HCT116 (cell line): ENCODE measurements at regions not wholly inside any gene's neighbourhood (a gene's known extent, or its start where the extent isn't known, plus 50 kb on each side); places are given as distances from the start of the nearest gene placed in this dataset.

ENCODE experiments used
- ATAC-seq: fragments of 200-7000 bp; cut with Tn5 transposase; 2 replicates; pipeline ENCODE4 v1.9.1; 2020; ENCODE audit warnings: mild to moderate bottlenecking, moderate library complexity
- BruUV-seq: library from RNA; stranded (reverse); fragments of 400-500 nt; replicated peaks from 2 replicates; lab custom pipeline; 2021; lab: Mats Ljungman, UMichigan
- CTCF ChIA-PET: fragments of 300-600 bp; sonication (Branson Sonifier 250); formaldehyde crosslinking; loops from one replicate; lab custom pipeline; 2021; ENCODE audit warnings: antibody characterized with exemption; lab: Charles Lee
- POLR2A ChIA-PET: fragments of 300-600, 350-600 bp; sonication (Branson Sonifier 250); formaldehyde crosslinking; loops from one replicate; lab custom pipeline; 2021; ENCODE audit warnings: antibody characterized with exemption; lab: Charles Lee
- RAD21 ChIA-PET, 2 experiments: fragments of 300-600 bp; sonication (Branson Sonifier 250); formaldehyde crosslinking; loops; one replicate each; lab custom pipeline; 2023; ENCODE audit warnings: low total read pairs in 2 of 2; ENCODE audit not compliant: uncharacterized antibody in 2 of 2, unreplicated experiment in 2 of 2, low non-redundant PET in 1 of 2; lab: Charles Lee
- DNase-seq: peaks from one replicate; pipeline ENCODE4 v3.0.0-alpha.2; 2010; ENCODE audit warnings: low read depth, low spot score
- H2AFZ ChIP-seq: fragments of 200-600 bp; shearing (Covaris generic), sonication (generic); 2 replicates; pipeline ENCODE4 v1.6.1; 2017; ENCODE audit warnings: low read depth, mixed run types, mixed read lengths, antibody characterized with exemption, low read length; ENCODE audit not compliant: poor library complexity, severe bottlenecking
- H3K27ac ChIP-seq: 2 replicates; pipeline ENCODE4 v1.5.1; 2012; ENCODE audit warnings: low read depth, low read length
- H3K27me3 ChIP-seq: fragments of 200-600 bp; sonication (generic); 2 replicates; pipeline ENCODE4 v1.6.1; 2016; ENCODE audit warnings: mixed run types, low read length, mixed read lengths; ENCODE audit not compliant: insufficient read depth
- H3K36me3 ChIP-seq, 2 experiments: fragments of 200-500 bp in 1 of 2; fragments of 200-600 bp in 1 of 2; sonication (Bioruptor generic) in 1 of 2; sonication (generic) in 1 of 2; 2 replicates each; pipeline versions ENCODE4 v1.5.1 to v1.6.1; 2014 to 2016; ENCODE audit warnings: low read length in 2 of 2, inconsistent platforms in 1 of 2, mixed read lengths in 1 of 2, mixed run types in 1 of 2; ENCODE audit not compliant: insufficient read depth in 2 of 2, control insufficient read depth in 1 of 2
- H3K4me1 ChIP-seq, 2 experiments: fragments of 200-600 bp in 1 of 2; sonication (generic) in 1 of 2; 2 replicates each; pipeline versions ENCODE4 v1.5.1 to v1.6.1; 2012 to 2017; ENCODE audit warnings: low read length in 2 of 2, inconsistent platforms in 1 of 2, mild to moderate bottlenecking in 1 of 2, mixed read lengths in 1 of 2, mixed run types in 1 of 2, moderate library complexity in 1 of 2; ENCODE audit not compliant: insufficient read depth in 2 of 2, control insufficient read depth in 1 of 2
- H3K4me2 ChIP-seq: fragments of 200-600 bp; sonication (generic); 2 replicates; pipeline ENCODE4 v1.6.1; 2017; ENCODE audit warnings: mixed run types, low read length, mixed read lengths
- H3K4me3 ChIP-seq, 2 experiments: fragments of 200-600 bp in 1 of 2; sonication (generic) in 1 of 2; replicated peaks in 1 of 2; 2 replicates each; pipeline ENCODE4 v1.5.1; 2011 to 2016; ENCODE audit warnings: low read length in 2 of 2, control low read depth in 1 of 2, low read depth in 1 of 2, mild to moderate bottlenecking in 1 of 2, mixed read lengths in 1 of 2, mixed run types in 1 of 2
- H3K79me2 ChIP-seq: fragments of 200-600 bp; sonication (generic); 2 replicates; pipeline ENCODE4 v1.6.1; 2017; ENCODE audit warnings: mild to moderate bottlenecking, mixed run types, low read length, moderate library complexity, mixed read lengths; ENCODE audit not compliant: insufficient read depth
- H3K9ac ChIP-seq: fragments of 200-600 bp; sonication (generic); 2 replicates; pipeline ENCODE4 v1.6.1; 2016; ENCODE audit warnings: low read length, mixed read lengths
- H3K9me2 ChIP-seq: fragments of 200-600 bp; sonication (generic), shearing (Covaris generic); 2 replicates; pipeline ENCODE4 v1.6.1; 2017; ENCODE audit warnings: mixed run types, mild to moderate bottlenecking, moderate library complexity; ENCODE audit not compliant: insufficient read depth
- H3K9me3 ChIP-seq, 2 experiments: fragments of 200-500 bp in 1 of 2; fragments of 200-600 bp in 1 of 2; sonication (Bioruptor generic) in 1 of 2; sonication (generic) in 1 of 2; 2 replicates each; pipeline ENCODE4 v1.6.1; 2014 to 2017; ENCODE audit warnings: low read length in 2 of 2, mixed read lengths in 2 of 2, inconsistent platforms in 1 of 2, low read depth in 1 of 2, mild to moderate bottlenecking in 1 of 2, mixed run types in 1 of 2, moderate library complexity in 1 of 2; ENCODE audit not compliant: control insufficient read depth in 1 of 2, insufficient read depth in 1 of 2
- H4K20me1 ChIP-seq: fragments of 200-600 bp; sonication (generic), shearing (Covaris generic); 2 replicates; pipeline ENCODE4 v1.6.1; 2017; ENCODE audit warnings: mixed run types, mild to moderate bottlenecking, moderate library complexity; ENCODE audit not compliant: insufficient read depth
- ELF1 ChIP-seq: IDR thresholded peaks from 2 replicates; pipeline ENCODE4 v1.6.1; 2012; ENCODE audit warnings: low read depth, borderline replicate concordance
- FOSL1 ChIP-seq: IDR thresholded peaks from 2 replicates; pipeline ENCODE4 v1.6.1; 2012; ENCODE audit warnings: low read depth
- POLR2AphosphoS5 ChIP-seq: IDR thresholded peaks from 2 replicates; pipeline ENCODE4 v1.6.1; 2011; ENCODE audit warnings: mild to moderate bottlenecking, low read depth, low read length, moderate library complexity
- RAD21 ChIP-seq: IDR thresholded peaks from 2 replicates; pipeline ENCODE4 v1.6.1; 2012; ENCODE audit warnings: low read depth, mild to moderate bottlenecking
- SIN3A ChIP-seq: IDR thresholded peaks from 2 replicates; pipeline ENCODE4 v1.6.1; 2012; ENCODE audit warnings: low read depth
- SP1 ChIP-seq: IDR thresholded peaks from 2 replicates; pipeline ENCODE4 v1.6.1; 2012; ENCODE audit warnings: low read depth
- intact Hi-C: fragments of 100-400 bp; cut with micrococcal nuclease; formaldehyde crosslinking; loops from 2 replicates; pipeline ENCODE4 v1.10.0; 2022
- TF ChIP-seq, protein P1 (sequence below), 3 experiments: fragments of 200-600 bp in 1 of 3; sonication (generic) in 1 of 3; IDR thresholded peaks in 2 of 3; conservative IDR thresholded peaks in 1 of 3; 2 replicates each; pipeline ENCODE4 v1.5.1; 2012 to 2017; ENCODE audit warnings: low read depth in 2 of 3, low read length in 2 of 3, antibody characterized with exemption in 1 of 3, borderline replicate concordance in 1 of 3, control low read depth in 1 of 3, mild to moderate bottlenecking in 1 of 3, mixed read lengths in 1 of 3, mixed run types in 1 of 3, moderate library complexity in 1 of 3; ENCODE audit not compliant: insufficient read depth in 1 of 3
- TF ChIP-seq, protein P2 (sequence below): IDR thresholded peaks from 2 replicates; pipeline ENCODE4 v1.6.1; 2012

DNA sequence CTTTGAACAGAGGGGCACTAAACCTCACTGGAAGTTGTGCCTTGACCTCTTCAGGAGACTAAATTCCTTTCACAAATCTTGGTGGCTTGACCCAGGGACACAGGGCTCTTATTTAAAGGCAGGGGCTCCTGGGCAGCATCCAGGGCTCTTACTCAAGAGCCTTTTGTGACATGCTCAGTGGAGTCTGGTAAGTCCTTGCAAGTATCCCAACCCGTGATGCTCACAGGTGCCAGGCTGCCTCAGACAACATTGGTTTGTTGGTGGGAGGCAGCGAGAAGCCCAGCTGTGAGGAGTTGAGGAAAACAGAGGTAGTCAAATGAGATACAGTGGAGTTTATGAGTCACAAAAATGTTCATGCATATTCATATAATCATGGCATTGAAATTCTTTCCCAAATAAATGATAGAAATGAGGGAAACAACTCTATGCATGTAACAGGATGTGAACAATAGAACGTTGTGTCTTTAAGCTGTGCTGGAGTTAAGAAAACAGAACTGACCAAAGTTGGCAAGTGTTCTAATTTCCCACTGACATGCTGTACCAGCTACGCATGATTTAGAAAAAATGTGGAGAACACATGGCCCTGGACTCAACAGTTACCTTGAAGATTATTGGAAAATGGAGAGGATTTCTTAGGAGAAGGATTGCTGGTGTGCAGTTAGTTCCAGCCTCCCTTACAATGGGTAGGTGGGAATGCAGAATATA lies 654.5 kb upstream of the COBL start:
- no TSS peak for BruUV-seq
- ChIA-PET CTCF (no interaction called here), POLR2A (no interaction called here), RAD21 (no interaction called here)
- H3K9me2 ChIP-seq = no peaks in the 10 kb centered on the region
- peaks cover 5 to 20% of the 10 kb centered on the region in 2 experiments; a peak in 2 of 4 replicates for H3K9me3 ChIP-seq
- H3K27me3 ChIP-seq = no peaks in the 10 kb centered on the region
- no peak for DNase-seq
- no peak overlapping the region for H3K4me3 ChIP-seq
- no peaks in the 10 kb centered on the region for H3K4me1 ChIP-seq
- H4K20me1 ChIP-seq = no peaks in the 10 kb centered on the region
- no peak overlapping the region for H3K9ac ChIP-seq
- H3K4me2 ChIP-seq = no peak overlapping the region
- no peak for TF ChIP-seq SP1
- no peak for TF ChIP-seq FOSL1
- no peak for TF ChIP-seq POLR2AphosphoS5
- TF ChIP-seq RAD21 = no peak
- TF ChIP-seq, protein P1, sequence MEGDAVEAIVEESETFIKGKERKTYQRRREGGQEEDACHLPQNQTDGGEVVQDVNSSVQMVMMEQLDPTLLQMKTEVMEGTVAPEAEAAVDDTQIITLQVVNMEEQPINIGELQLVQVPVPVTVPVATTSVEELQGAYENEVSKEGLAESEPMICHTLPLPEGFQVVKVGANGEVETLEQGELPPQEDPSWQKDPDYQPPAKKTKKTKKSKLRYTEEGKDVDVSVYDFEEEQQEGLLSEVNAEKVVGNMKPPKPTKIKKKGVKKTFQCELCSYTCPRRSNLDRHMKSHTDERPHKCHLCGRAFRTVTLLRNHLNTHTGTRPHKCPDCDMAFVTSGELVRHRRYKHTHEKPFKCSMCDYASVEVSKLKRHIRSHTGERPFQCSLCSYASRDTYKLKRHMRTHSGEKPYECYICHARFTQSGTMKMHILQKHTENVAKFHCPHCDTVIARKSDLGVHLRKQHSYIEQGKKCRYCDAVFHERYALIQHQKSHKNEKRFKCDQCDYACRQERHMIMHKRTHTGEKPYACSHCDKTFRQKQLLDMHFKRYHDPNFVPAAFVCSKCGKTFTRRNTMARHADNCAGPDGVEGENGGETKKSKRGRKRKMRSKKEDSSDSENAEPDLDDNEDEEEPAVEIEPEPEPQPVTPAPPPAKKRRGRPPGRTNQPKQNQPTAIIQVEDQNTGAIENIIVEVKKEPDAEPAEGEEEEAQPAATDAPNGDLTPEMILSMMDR (IDR thresholded peaks at IDR 0.05 in 2 of 3, conservative IDR thresholded peaks at IDR 0.05 in 1 of 3; ENCODE audit: borderline replicate concordance in 1 of 3, insufficient read depth in 1 of 3, low read depth in 2 of 3, low read length in 2 of 3) = no peak
- TF ChIP-seq ELF1 = no peak
- TF ChIP-seq SIN3A = no peak
- TF ChIP-seq, protein P2, sequence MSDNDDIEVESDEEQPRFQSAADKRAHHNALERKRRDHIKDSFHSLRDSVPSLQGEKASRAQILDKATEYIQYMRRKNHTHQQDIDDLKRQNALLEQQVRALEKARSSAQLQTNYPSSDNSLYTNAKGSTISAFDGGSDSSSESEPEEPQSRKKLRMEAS = no peak
- intact Hi-C loops = no loop called here
- H3K27ac ChIP-seq = no peak overlapping the region
- no peak overlapping the region for H2AFZ ChIP-seq
- no peaks in the 10 kb centered on the region for H3K36me3 ChIP-seq
- ATAC-seq = no peak
- no peaks in the 10 kb centered on the region for H3K79me2 ChIP-seq
